Testis (tissue), 2 donors: ENCODE measurements at regions not wholly inside any gene's neighbourhood (a gene's known extent, or its start where the extent isn't known, plus 50 kb on each side); places are given as distances from the start of the nearest gene placed in this dataset.

Experiments
- CTCF ChIP-seq, 3 experiments: fragments of 450-650 bp in 2 of 3; fragments of 200-600 bp in 1 of 3; sonication (generic) in 1 of 3; IDR thresholded peaks; one replicate each; pipeline ENCODE4 v1.5.1; 2016 to 2019; ENCODE audit warnings: antibody characterized with exemption in 3 of 3, mild to moderate bottlenecking in 2 of 3, moderate library complexity in 1 of 3
- POLR2A ChIP-seq: fragments of 450-650 bp; IDR thresholded peaks from one replicate; pipeline ENCODE4 v1.6.1; 2017; ENCODE audit warnings: antibody characterized with exemption, mild to moderate bottlenecking, moderate library complexity

- TF ChIP-seq CTCF (IDR thresholded peaks at IDR 0.05) (no peak), POLR2A (no peak)
Observed at GRCh38 chrX:118183606-118184005, 67.0 kb upstream of the KLHL13 start.
